Activated CD4-positive, alpha-beta memory T cell treated with anti-CD3 and anti-CD28 coated beads for 36 hours (primary cell): ENCODE measurements at regions not wholly inside any gene's neighbourhood (a gene's known extent, or its start where the extent isn't known, plus 50 kb on each side); places are given as distances from the start of the nearest gene placed in this dataset.
"Not testable (repeated sequence)": the region's sequence is repeated elsewhere in the genome, so short reads cannot be mapped to it uniquely, and the experiment has no call there.

ENCODE experiments used
- CTCF ChIA-PET: fragments of 350-600 bp; sonication (Branson Sonifier 250); formaldehyde crosslinking; loops from one replicate; lab custom pipeline; 2021; ENCODE audit warnings: antibody characterized with exemption, inconsistent platforms; lab: Charles Lee
- POLR2A ChIA-PET: fragments of 350-600 bp; sonication (Branson Sonifier 250); formaldehyde crosslinking; loops from one replicate; lab custom pipeline; 2021; ENCODE audit warnings: antibody characterized with exemption; lab: Charles Lee
- DNase-seq: peaks from one replicate; pipeline ENCODE4 v3.0.0-alpha.2; 2020
- H3K27ac Mint-ChIP-seq: one replicate; pipeline ENCODE4 v1.8.0; 2021; ENCODE audit warnings: mixed read lengths
- H3K27me3 Mint-ChIP-seq: one replicate; pipeline ENCODE4 v1.8.0; 2021; ENCODE audit warnings: mixed read lengths
- H3K36me3 Mint-ChIP-seq: one replicate; pipeline ENCODE4 v1.8.0; 2021; ENCODE audit warnings: mixed read lengths
- H3K4me1 Mint-ChIP-seq: one replicate; pipeline ENCODE4 v1.8.0; 2021; ENCODE audit warnings: low read depth, mixed read lengths
- H3K4me3 Mint-ChIP-seq: one replicate; pipeline ENCODE4 v1.8.0; 2021; ENCODE audit warnings: mild to moderate bottlenecking, mixed read lengths
- H3K9me3 Mint-ChIP-seq: one replicate; pipeline ENCODE4 v1.8.0; 2021; ENCODE audit warnings: mixed read lengths
- intact Hi-C: fragments of 100-400 bp; cut with micrococcal nuclease; formaldehyde crosslinking; loops from one replicate; pipeline ENCODE4 v1.15.1; 2023

GRCh38 chr4:3896441-3896840 is 130.3 kb downstream of the ADRA2C start:
- no peak for DNase-seq
- H3K27me3 Mint-ChIP-seq = peaks cover 13% of the 10 kb centered on the region
- H3K36me3 Mint-ChIP-seq = no peaks in the 10 kb centered on the region
- POLR2A ChIA-PET = no interaction called here
- H3K4me1 Mint-ChIP-seq = no peaks in the 10 kb centered on the region
- CTCF ChIA-PET = no interaction called here
- no peaks in the 10 kb centered on the region for H3K9me3 Mint-ChIP-seq
- intact Hi-C loops = no loop called here
- no peak overlapping the region for H3K27ac Mint-ChIP-seq
- H3K4me3 Mint-ChIP-seq = no peak overlapping the region

GRCh38 chr4:3896871-3897578 is 130.8 kb downstream of the ADRA2C start:
- H3K9me3 Mint-ChIP-seq, intact Hi-C loops, POLR2A ChIA-PET: not testable (repeated sequence)

GRCh38 chr4:3898098-3898497 is 131.9 kb downstream of the ADRA2C start:
- Mint-ChIP-seq H3K9me3 (no peaks in the 10 kb centered on the region), H3K4me3 (no peak overlapping the region), H3K36me3 (no peaks in the 10 kb centered on the region), H3K4me1 (no peaks in the 10 kb centered on the region), H3K27ac (no peak overlapping the region), H3K27me3 (peaks cover 11% of the 10 kb centered on the region)
- intact Hi-C loops = no loop called here
- ChIA-PET CTCF (no interaction called here), POLR2A (no interaction called here)
- no peak for DNase-seq

More at GRCh38 chr4:3896871-3897578, 130.8 kb downstream of the ADRA2C start:
- CTCF ChIA-PET, H3K4me1 Mint-ChIP-seq, H3K36me3 Mint-ChIP-seq, H3K27ac Mint-ChIP-seq, H3K4me3 Mint-ChIP-seq, DNase-seq: not testable (repeated sequence)
- peaks cover 14% of the 10 kb centered on the region for H3K27me3 Mint-ChIP-seq

GRCh38 chr4:3898928-3899327 is 132.7 kb downstream of the ADRA2C start:
- H3K27ac Mint-ChIP-seq, H3K4me1 Mint-ChIP-seq, H3K4me3 Mint-ChIP-seq, H3K9me3 Mint-ChIP-seq, POLR2A ChIA-PET, intact Hi-C loops, CTCF ChIA-PET, DNase-seq, H3K36me3 Mint-ChIP-seq: not testable (repeated sequence)
- H3K27me3 Mint-ChIP-seq = peaks cover 14% of the 10 kb centered on the region

GRCh38 chr4:3904264-3904955 is 138.2 kb downstream of the ADRA2C start:
- H3K36me3 Mint-ChIP-seq, H3K27ac Mint-ChIP-seq, POLR2A ChIA-PET, H3K4me1 Mint-ChIP-seq, H3K4me3 Mint-ChIP-seq, intact Hi-C loops, DNase-seq, H3K9me3 Mint-ChIP-seq, CTCF ChIA-PET: not testable (repeated sequence)
- H3K27me3 Mint-ChIP-seq = peaks cover 19% of the 10 kb centered on the region

GRCh38 chr4:3909616-3910015 is 143.4 kb downstream of the ADRA2C start:
- H3K36me3 Mint-ChIP-seq, intact Hi-C loops, H3K4me1 Mint-ChIP-seq, H3K27ac Mint-ChIP-seq, POLR2A ChIA-PET, DNase-seq, H3K9me3 Mint-ChIP-seq, H3K27me3 Mint-ChIP-seq, CTCF ChIA-PET, H3K4me3 Mint-ChIP-seq: not testable (repeated sequence)

- H3K27me3 Mint-ChIP-seq, intact Hi-C loops, CTCF ChIA-PET, H3K4me1 Mint-ChIP-seq, H3K27ac Mint-ChIP-seq, H3K36me3 Mint-ChIP-seq, H3K9me3 Mint-ChIP-seq, POLR2A ChIA-PET, H3K4me3 Mint-ChIP-seq, DNase-seq: not testable (repeated sequence)
Measured at GRCh38 chr4:3910161-3910950, 144.2 kb downstream of the ADRA2C start.

- H3K36me3 Mint-ChIP-seq = no peaks in the 10 kb centered on the region
- H3K4me1 Mint-ChIP-seq = no peaks in the 10 kb centered on the region
- peaks cover 6% of the 10 kb centered on the region for H3K9me3 Mint-ChIP-seq
- CTCF ChIA-PET = no interaction called here
- intact Hi-C loops = no loop called here
- H3K27ac Mint-ChIP-seq = no peak overlapping the region
- no peak overlapping the region for H3K4me3 Mint-ChIP-seq
- peaks cover 2% of the 10 kb centered on the region for H3K27me3 Mint-ChIP-seq
- no peak for DNase-seq
- POLR2A ChIA-PET = no interaction called here
Measured at GRCh38 chr4:3911252-3911856, 145.2 kb downstream of the ADRA2C start.

GRCh38 chr4:3914511-3914910 is 148.3 kb downstream of the ADRA2C start:
- DNase-seq, H3K4me3 Mint-ChIP-seq, H3K36me3 Mint-ChIP-seq, H3K27me3 Mint-ChIP-seq, CTCF ChIA-PET, POLR2A ChIA-PET, intact Hi-C loops, H3K27ac Mint-ChIP-seq, H3K9me3 Mint-ChIP-seq, H3K4me1 Mint-ChIP-seq: not testable (repeated sequence)

GRCh38 chr4:3919509-3919908 is 153.3 kb downstream of the ADRA2C start:
- H3K4me3 Mint-ChIP-seq, DNase-seq, CTCF ChIA-PET, H3K4me1 Mint-ChIP-seq, H3K9me3 Mint-ChIP-seq, intact Hi-C loops, H3K36me3 Mint-ChIP-seq, H3K27me3 Mint-ChIP-seq, H3K27ac Mint-ChIP-seq: not testable (repeated sequence)
- POLR2A ChIA-PET = interaction anchor here (0.5 kb wide), 1 partner anchor 553 kb away, joined by 3 read pairs; no protein-coding TSS in a partner anchor

GRCh38 chr4:3921902-3922301 is 155.7 kb downstream of the ADRA2C start:
- not testable (repeated sequence) for H3K4me3 Mint-ChIP-seq, H3K4me1 Mint-ChIP-seq, H3K9me3 Mint-ChIP-seq

GRCh38 chr4:3925841-3926240 is 159.7 kb downstream of the ADRA2C start:
- peaks cover 19% of the 10 kb centered on the region for H3K27me3 Mint-ChIP-seq
- H3K36me3 Mint-ChIP-seq, POLR2A ChIA-PET, H3K4me3 Mint-ChIP-seq, H3K4me1 Mint-ChIP-seq, intact Hi-C loops, CTCF ChIA-PET, H3K27ac Mint-ChIP-seq, DNase-seq, H3K9me3 Mint-ChIP-seq: not testable (repeated sequence)

More at GRCh38 chr4:3921902-3922301, 155.7 kb downstream of the ADRA2C start:
- H3K27ac Mint-ChIP-seq, H3K36me3 Mint-ChIP-seq, intact Hi-C loops, CTCF ChIA-PET, H3K27me3 Mint-ChIP-seq, DNase-seq, POLR2A ChIA-PET: not testable (repeated sequence)
